LNCaP clone FGC (cell line): ENCODE measurements at regions not wholly inside any gene's neighbourhood (a gene's known extent, or its start where the extent isn't known, plus 50 kb on each side); places are given as distances from the start of the nearest gene placed in this dataset.

ENCODE experiments used
- DNase-seq: peaks from one replicate; pipeline ENCODE4 v3.0.0-alpha.2; 2011; ENCODE audit warnings: low read depth
- H3K4me3 ChIP-seq: 2 replicates; pipeline ENCODE4 v1.5.1; 2011; ENCODE audit warnings: mild to moderate bottlenecking, low read depth, low read length, control low read depth
- TF ChIP-seq, protein P1 (sequence below): IDR thresholded peaks from 2 replicates; pipeline ENCODE4 v1.5.1; 2012; ENCODE audit warnings: mild to moderate bottlenecking; ENCODE audit not compliant: control insufficient read depth, insufficient read depth; ENCODE audit errors: extremely low read depth

DNA sequence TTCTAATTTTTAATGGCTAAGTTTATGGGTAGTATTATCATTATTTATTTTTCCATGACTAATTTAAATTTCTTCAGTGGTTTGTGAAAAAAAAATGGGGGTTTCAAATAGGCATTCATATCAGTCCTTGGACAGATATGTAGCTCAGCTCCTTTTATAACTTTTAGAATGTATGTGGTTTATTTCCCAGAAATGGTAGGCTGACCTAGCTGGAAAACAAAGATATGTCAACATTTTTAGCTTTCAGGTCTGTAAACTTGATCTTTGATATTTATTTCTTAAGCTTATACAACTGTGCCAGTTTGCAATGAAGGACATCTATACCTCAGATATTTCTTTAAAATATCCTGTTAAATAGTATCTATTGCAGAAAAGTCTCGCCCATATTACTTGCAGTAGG, 1815.5 kb downstream of the SLITRK5 start:
- DNase-seq = no peak
- TF ChIP-seq, protein P1, sequence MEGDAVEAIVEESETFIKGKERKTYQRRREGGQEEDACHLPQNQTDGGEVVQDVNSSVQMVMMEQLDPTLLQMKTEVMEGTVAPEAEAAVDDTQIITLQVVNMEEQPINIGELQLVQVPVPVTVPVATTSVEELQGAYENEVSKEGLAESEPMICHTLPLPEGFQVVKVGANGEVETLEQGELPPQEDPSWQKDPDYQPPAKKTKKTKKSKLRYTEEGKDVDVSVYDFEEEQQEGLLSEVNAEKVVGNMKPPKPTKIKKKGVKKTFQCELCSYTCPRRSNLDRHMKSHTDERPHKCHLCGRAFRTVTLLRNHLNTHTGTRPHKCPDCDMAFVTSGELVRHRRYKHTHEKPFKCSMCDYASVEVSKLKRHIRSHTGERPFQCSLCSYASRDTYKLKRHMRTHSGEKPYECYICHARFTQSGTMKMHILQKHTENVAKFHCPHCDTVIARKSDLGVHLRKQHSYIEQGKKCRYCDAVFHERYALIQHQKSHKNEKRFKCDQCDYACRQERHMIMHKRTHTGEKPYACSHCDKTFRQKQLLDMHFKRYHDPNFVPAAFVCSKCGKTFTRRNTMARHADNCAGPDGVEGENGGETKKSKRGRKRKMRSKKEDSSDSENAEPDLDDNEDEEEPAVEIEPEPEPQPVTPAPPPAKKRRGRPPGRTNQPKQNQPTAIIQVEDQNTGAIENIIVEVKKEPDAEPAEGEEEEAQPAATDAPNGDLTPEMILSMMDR = no peak
- no peak overlapping the region for H3K4me3 ChIP-seq

- TF ChIP-seq, protein P1 = no peak
- H3K4me3 ChIP-seq = no peak overlapping the region
- DNase-seq = no peak
These were observed 1819.5 kb downstream of the SLITRK5 start for GRCh38 chr13:89490661-89491060.

DNA sequence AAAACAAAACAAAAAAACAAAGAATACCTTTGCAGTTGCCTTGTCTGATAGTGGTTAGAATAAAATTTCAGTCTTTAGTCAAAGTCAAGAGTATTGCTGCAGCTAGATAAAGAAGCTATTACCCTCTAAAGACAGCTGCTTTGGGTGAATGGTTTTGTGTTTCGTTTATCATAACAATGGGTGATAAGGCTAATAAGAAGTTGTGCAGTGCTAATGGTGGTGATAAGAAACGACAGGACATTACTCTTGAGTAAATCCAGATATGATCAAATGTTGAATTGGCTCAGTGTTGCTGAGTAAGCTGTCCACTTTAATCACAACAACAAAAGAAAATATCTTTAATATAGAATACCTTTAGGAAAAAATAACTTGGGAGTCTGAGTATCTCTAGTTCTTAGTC, 1825.3 kb downstream of the SLITRK5 start:
- no peak overlapping the region for H3K4me3 ChIP-seq
- no peak for DNase-seq
- TF ChIP-seq, protein P1 = no peak

DNA sequence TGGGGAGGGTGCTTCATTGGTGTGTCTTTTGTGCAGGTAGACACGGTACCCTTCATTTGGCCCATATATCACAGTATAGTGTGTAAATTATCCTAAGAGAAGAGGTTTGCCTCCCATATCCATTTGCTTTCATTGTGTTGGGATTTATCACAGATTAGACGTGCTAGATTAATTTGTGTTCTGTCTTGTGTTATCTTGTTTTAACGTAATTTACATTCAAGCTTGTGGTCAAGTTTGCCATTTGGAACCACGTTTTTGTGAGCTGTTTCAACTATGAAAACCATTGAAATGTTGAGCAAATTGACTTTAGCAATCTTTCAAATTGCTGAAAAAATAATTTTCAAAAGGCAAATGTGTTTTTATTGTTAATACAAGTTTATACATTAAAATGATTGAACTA, 1826.5 kb downstream of the SLITRK5 start:
- no peak overlapping the region for H3K4me3 ChIP-seq
- TF ChIP-seq, protein P1 = no peak
- no peak for DNase-seq

DNA sequence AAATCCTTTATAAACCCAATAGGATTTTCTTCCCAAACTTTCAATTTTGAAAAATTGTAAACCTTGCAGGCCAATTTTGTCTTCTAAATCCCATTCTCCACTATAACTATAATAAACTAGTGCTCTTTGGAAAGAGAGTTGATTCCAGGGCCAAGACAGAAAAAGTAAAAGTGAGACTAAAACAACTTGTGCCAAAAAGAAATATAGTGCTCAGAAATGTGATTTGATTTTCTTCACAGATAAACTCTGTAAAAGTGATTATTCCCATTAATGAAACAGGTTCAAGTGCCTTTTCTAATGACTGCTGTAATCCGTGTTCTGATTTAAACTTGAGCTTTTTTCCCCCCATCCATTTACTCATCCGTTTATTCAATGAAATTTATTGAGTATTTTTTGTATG, 1831.1 kb downstream of the SLITRK5 start:
- DNase-seq = no peak
- TF ChIP-seq, protein P1 = no peak
- no peak overlapping the region for H3K4me3 ChIP-seq

- no peak for DNase-seq
- H3K4me3 ChIP-seq = no peak overlapping the region
- TF ChIP-seq, protein P1 = no peak
These were observed 1832.8 kb upstream of the MIR17HG start for GRCh38 chr13:89514534-89515312.

- TF ChIP-seq, protein P1 = no peak
- no peak for DNase-seq
- no peak overlapping the region for H3K4me3 ChIP-seq
These were observed 1831.5 kb upstream of the MIR17HG start for GRCh38 chr13:89515948-89516347.
